RWPE2 (cell line): ENCODE measurements at regions not wholly inside any gene's neighbourhood (a gene's known extent, or its start where the extent isn't known, plus 50 kb on each side); places are given as distances from the start of the nearest gene placed in this dataset.
"Not testable (repeated sequence)": the region's sequence is repeated elsewhere in the genome, so short reads cannot be mapped to it uniquely, and the experiment has no call there.

Source experiments
- ATAC-seq: fragments of 200-7000 bp; cut with Tn5 transposase; 3 replicates; pipeline ENCODE4 v1.9.1; 2021; ENCODE audit warnings: low read depth
- DNase-seq: peaks from one replicate; pipeline ENCODE4 v3.0.0-alpha.2; 2020; ENCODE audit warnings: low spot score
- H3K27ac ChIP-seq: fragments of 450-650 bp; 2 replicates; pipeline ENCODE4 v1.5.1; 2017; ENCODE audit warnings: mild to moderate bottlenecking; ENCODE audit not compliant: poor library complexity, severe bottlenecking
- H3K27me3 ChIP-seq: fragments of 250-450 bp; sonication (Bioruptor Pico); 2 replicates; pipeline ENCODE4 v1.5.1; 2021; ENCODE audit warnings: mild to moderate bottlenecking, moderate library complexity; ENCODE audit not compliant: insufficient read depth, poor library complexity, severe bottlenecking
- H3K36me3 ChIP-seq: fragments of 250-450 bp; sonication (Bioruptor Pico); 2 replicates; pipeline ENCODE4 v1.5.1; 2020; ENCODE audit warnings: low read depth, mild to moderate bottlenecking, moderate library complexity
- H3K4me1 ChIP-seq: fragments of 250-450 bp; sonication (Bioruptor Pico); 2 replicates; pipeline ENCODE4 v1.5.1; 2021; ENCODE audit warnings: mild to moderate bottlenecking, moderate library complexity; ENCODE audit not compliant: insufficient read depth, poor library complexity, severe bottlenecking
- H3K4me3 ChIP-seq: fragments of 250-450 bp; sonication (Bioruptor Pico); 2 replicates; pipeline ENCODE4 v1.5.1; 2021; ENCODE audit warnings: mild to moderate bottlenecking, moderate library complexity; ENCODE audit not compliant: severe bottlenecking
- H3K9me3 ChIP-seq: fragments of 250-450 bp; sonication (Bioruptor Pico); 2 replicates; pipeline ENCODE4 v1.5.1; 2021; ENCODE audit warnings: mild to moderate bottlenecking, moderate library complexity; ENCODE audit not compliant: severe bottlenecking
- TF ChIP-seq, protein P1 (sequence below): fragments of 450-650 bp; IDR thresholded peaks from one replicate; pipeline ENCODE4 v1.5.1; 2017; ENCODE audit warnings: mild to moderate bottlenecking, moderate library complexity; ENCODE audit not compliant: poor library complexity, severe bottlenecking

DNA sequence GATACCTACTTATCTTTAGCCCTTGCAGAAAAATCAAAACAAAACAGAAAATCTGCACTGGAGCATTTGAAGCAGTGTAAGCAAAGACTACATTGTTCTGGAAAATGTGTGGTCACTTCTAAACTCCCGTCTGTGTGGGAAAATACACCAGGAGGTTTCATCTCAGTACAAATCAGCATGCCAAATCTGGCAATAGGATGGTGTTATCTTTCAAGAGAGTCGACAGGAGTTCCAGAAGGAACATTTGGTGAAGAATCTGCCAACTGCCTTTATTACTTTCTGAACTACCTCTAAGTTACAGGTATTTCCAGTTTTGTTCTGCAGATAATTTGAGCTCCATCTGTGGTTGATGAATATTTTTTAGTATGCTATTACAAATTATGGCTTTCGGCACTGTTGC, 1348.0 kb downstream of the RAPGEF2 start:
- Histone ChIP-seq H3K9me3 (no peaks in the 10 kb centered on the region), H3K4me3 (no peak overlapping the region), H3K27me3 (no peaks in the 10 kb centered on the region), H3K4me1 (no peaks in the 10 kb centered on the region), H3K27ac (no peak overlapping the region), H3K36me3 (no peaks in the 10 kb centered on the region)
- DNase-seq: no peak
- ATAC-seq: no peak
- TF ChIP-seq, protein P1, sequence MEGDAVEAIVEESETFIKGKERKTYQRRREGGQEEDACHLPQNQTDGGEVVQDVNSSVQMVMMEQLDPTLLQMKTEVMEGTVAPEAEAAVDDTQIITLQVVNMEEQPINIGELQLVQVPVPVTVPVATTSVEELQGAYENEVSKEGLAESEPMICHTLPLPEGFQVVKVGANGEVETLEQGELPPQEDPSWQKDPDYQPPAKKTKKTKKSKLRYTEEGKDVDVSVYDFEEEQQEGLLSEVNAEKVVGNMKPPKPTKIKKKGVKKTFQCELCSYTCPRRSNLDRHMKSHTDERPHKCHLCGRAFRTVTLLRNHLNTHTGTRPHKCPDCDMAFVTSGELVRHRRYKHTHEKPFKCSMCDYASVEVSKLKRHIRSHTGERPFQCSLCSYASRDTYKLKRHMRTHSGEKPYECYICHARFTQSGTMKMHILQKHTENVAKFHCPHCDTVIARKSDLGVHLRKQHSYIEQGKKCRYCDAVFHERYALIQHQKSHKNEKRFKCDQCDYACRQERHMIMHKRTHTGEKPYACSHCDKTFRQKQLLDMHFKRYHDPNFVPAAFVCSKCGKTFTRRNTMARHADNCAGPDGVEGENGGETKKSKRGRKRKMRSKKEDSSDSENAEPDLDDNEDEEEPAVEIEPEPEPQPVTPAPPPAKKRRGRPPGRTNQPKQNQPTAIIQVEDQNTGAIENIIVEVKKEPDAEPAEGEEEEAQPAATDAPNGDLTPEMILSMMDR: no peak

DNA sequence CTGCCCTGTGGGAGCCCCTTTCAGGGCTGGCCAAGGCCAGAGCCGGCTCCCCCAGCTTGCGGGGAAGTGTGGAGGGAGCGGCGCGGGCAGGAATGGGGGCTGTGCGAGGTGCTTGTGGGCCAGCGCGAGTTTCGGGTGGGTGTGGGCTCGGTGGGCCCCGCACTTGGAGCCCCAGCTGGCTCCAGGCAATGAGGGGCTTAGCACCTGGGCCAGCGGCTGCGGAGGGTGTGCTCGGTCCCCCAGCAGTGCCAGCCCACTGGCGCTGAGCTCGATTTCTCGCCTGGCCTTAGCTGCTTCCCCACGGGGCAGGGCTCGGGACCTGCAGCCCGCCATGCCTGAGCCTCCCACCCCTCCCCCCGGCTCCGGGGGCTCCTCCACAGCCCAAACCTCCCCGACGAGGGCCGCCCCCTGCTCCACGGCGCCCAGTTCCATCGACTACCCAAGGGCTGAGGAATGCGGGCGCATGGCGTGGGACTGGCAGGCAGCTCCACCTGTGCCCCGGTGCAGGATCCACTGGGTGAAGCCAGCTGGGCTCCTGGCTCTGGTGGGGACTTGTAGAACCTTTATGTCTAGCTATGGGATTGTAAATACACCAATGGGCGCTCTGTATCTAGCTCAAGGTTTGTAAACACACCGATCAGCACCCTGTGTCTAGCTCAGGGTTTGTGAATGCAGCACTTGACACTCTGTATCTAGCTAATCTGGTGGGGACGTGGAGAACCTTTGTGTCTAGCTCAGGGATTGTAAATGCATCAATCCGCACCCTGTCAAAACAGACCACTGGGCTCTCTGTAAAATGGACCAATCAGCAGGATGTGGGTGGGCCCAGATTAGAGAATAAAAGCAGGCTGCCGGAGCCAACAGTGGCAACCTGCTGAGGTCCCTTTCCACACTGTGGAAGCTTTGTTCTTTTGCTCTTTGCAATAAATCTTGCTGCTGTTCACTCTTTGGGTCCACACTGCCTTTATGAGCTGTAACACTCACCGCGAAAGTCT, 1379.1 kb downstream of the RAPGEF2 start:
- H3K4me3 ChIP-seq, H3K27me3 ChIP-seq, H3K4me1 ChIP-seq, ATAC-seq, H3K9me3 ChIP-seq, H3K27ac ChIP-seq, H3K36me3 ChIP-seq, DNase-seq: not testable (repeated sequence)

DNA sequence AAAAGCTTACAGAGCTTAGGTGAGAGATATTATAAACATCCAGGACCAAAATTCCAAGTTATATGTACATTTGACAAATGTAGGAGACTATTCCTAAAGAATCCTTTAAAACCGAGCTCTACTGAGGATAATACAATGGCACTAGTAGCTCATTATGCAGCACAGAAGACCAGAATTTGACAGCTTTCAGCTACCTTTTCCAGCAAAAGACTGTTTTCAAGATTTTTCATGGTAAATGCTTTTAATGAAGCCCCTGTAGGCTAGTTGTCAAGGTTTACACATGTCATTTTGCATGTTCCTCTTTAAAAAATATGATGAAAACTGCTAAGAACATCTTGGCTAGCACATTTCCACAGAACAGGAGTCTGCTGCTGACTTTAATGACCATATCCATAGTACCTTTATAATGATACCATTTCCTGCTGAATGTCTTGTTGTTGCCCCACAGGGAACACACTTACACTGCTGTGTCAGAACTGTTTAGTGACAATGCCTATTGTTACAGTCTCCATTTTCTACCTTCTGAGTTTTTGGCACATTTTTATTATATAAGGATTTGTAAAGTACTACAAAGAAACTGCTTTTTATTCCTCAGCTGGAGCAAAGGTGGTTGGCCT, 1382.3 kb downstream of the RAPGEF2 start:
- ATAC-seq (no peak), DNase-seq (no peak)
- TF ChIP-seq, protein P1: no peak
- H3K9me3 ChIP-seq: no peaks in the 10 kb centered on the region
- no peaks in the 10 kb centered on the region for H3K27me3 ChIP-seq
- no peak overlapping the region for H3K4me3 ChIP-seq
- no peaks in the 10 kb centered on the region for H3K36me3 ChIP-seq
- H3K4me1 ChIP-seq: no peaks in the 10 kb centered on the region
- H3K27ac ChIP-seq: no peak overlapping the region

DNA sequence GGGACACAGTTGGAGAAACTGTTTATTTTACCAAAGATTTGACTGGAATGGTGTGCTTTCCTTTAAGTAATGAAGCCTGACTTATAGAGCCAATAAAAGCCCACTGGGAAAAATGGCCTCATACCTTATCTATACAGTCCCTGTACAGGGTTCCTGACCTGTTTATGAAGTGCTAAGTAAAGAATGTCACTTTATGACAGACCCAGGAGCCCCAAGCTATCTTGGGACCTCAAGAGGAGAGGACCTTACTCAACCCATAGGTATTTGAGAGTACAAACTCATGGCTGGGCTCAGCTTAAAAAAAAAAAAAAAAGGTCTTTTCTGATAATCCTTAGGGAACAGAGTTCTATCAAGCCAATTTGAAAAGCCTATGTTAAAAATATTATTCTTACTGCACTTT, 1389.3 kb downstream of the RAPGEF2 start:
- no peak for ATAC-seq
- no peaks in the 10 kb centered on the region for H3K4me1 ChIP-seq
- H3K27ac ChIP-seq: no peak overlapping the region

DNA sequence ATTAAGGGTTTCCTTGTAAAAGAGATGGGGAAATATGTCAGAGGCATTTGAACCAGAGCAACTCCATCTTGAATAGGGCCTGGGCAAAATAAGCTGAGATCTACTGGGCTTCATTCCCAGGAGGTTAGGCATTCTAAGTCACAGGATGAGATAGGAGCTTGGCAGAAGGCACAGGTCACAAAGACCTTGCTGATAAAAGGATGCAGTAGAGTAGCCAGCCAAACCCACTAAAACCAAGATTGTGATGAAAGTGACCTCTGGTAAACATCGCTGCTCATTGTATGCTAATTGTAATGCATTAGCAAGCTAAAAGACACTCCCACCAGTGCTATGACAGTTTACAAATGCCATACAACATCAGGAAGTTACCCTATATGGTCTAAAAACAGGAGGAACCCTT, 1390.3 kb downstream of the RAPGEF2 start:
- no peaks in the 10 kb centered on the region for H3K27me3 ChIP-seq

More for the DNA sequence above, 1389.3 kb downstream of the RAPGEF2 start:
- Histone ChIP-seq H3K27me3 (no peaks in the 10 kb centered on the region), H3K4me3 (no peak overlapping the region), H3K9me3 (no peaks in the 10 kb centered on the region), H3K36me3 (no peaks in the 10 kb centered on the region)
- TF ChIP-seq, protein P1: no peak
- DNase-seq: no peak

More for the DNA sequence above, 1390.3 kb downstream of the RAPGEF2 start:
- DNase-seq: no peak
- Histone ChIP-seq H3K27ac (no peak overlapping the region), H3K4me1 (no peaks in the 10 kb centered on the region), H3K4me3 (no peak overlapping the region), H3K36me3 (no peaks in the 10 kb centered on the region), H3K9me3 (no peaks in the 10 kb centered on the region)
- TF ChIP-seq, protein P1: no peak
- ATAC-seq: no peak
